ENCODE measurements at regions not wholly inside any gene's neighbourhood (a gene's known extent, or its start where the extent isn't known, plus 50 kb on each side); places are given as distances from the start of the nearest gene placed in this dataset.
A peak's percentile ranks its signal among the peaks of the same experiment; 100 is the strongest.

GRCh38 chr1:222038971-222039370 is 297.1 kb upstream of the DUSP10 start:
- no peak for DNase-seq (ENCODE audit: low spot score)

- no peak for DNase-seq (ENCODE audit: low spot score)
Measured at GRCh38 chr1:222037720-222038119, 295.8 kb upstream of the DUSP10 start.

- no peak for DNase-seq (ENCODE audit: low spot score)
Measured at GRCh38 chr1:222034790-222035189, 292.9 kb upstream of the DUSP10 start.

- DNase-seq (ENCODE audit: low spot score), result no peak
Measured at GRCh38 chr1:222033450-222033849, 291.6 kb upstream of the DUSP10 start.

- no peak for DNase-seq (ENCODE audit: low spot score)
Measured at GRCh38 chr1:222031318-222031717, 289.4 kb upstream of the DUSP10 start.

- DNase-seq (ENCODE audit: low spot score), result no peak
Measured at GRCh38 chr1:222028676-222029075, 286.8 kb upstream of the DUSP10 start.

- no peak for DNase-seq (ENCODE audit: low spot score)
Measured at GRCh38 chr1:222028116-222028515, 286.2 kb upstream of the DUSP10 start.

- no peak for DNase-seq (ENCODE audit: low spot score)
Measured at GRCh38 chr1:222026280-222026679, 284.4 kb upstream of the DUSP10 start.

- DNase-seq (ENCODE audit: low spot score), result no peak
Measured at GRCh38 chr1:222023025-222023424, 281.1 kb upstream of the DUSP10 start.

- no peak for DNase-seq (ENCODE audit: low spot score)
Measured at GRCh38 chr1:222021129-222021528, 279.2 kb upstream of the DUSP10 start.

GRCh38 chr1:222020553-222020952 is 278.7 kb upstream of the DUSP10 start:
- DNase-seq (ENCODE audit: low spot score), result no peak

- DNase-seq (ENCODE audit: low spot score), result no peak
Measured at GRCh38 chr1:222019029-222019428, 277.1 kb upstream of the DUSP10 start.

GRCh38 chr1:222018041-222018440 is 276.2 kb upstream of the DUSP10 start:
- DNase-seq (ENCODE audit: low spot score), result no peak

GRCh38 chr1:222015686-222016085 is 273.8 kb upstream of the DUSP10 start:
- DNase-seq (ENCODE audit: low spot score), result no peak

- no peak for DNase-seq (ENCODE audit: low spot score)
Measured at GRCh38 chr1:222014001-222014400, 272.1 kb upstream of the DUSP10 start.

GRCh38 chr1:222012816-222013215 is 270.9 kb upstream of the DUSP10 start:
- DNase-seq (ENCODE audit: low spot score), result no peak

- no peak for DNase-seq (ENCODE audit: low spot score)
Measured at GRCh38 chr1:222010306-222010705, 268.4 kb upstream of the DUSP10 start.

- DNase-seq (ENCODE audit: low spot score), result peak; percentile 39
Measured at GRCh38 chr1:222009105-222009730, 267.3 kb upstream of the DUSP10 start.

GRCh38 chr1:222006715-222007114 is 264.8 kb upstream of the DUSP10 start:
- DNase-seq (ENCODE audit: low spot score), result no peak

GRCh38 chr1:222004784-222005183 is 262.9 kb upstream of the DUSP10 start:
- DNase-seq (ENCODE audit: low spot score), result no peak

GRCh38 chr1:222004034-222004433 is 262.1 kb upstream of the DUSP10 start:
- no peak for DNase-seq (ENCODE audit: low spot score)

GRCh38 chr1:222002503-222002902 is 260.6 kb upstream of the DUSP10 start:
- no peak for DNase-seq (ENCODE audit: low spot score)

GRCh38 chr1:222000131-222000530 is 258.2 kb upstream of the DUSP10 start:
- DNase-seq (ENCODE audit: low spot score), result no peak

- no peak for DNase-seq (ENCODE audit: low spot score)
Measured at GRCh38 chr1:221998781-221999180, 256.9 kb upstream of the DUSP10 start.

- no peak for DNase-seq (ENCODE audit: low spot score)
Measured at GRCh38 chr1:221998186-221998612, 256.3 kb upstream of the DUSP10 start.
